ENCODE measurements at regions not wholly inside any gene's neighbourhood (a gene's known extent, or its start where the extent isn't known, plus 50 kb on each side); places are given as distances from the start of the nearest gene placed in this dataset.
"Not testable (repeated sequence)": the region's sequence is repeated elsewhere in the genome, so short reads cannot be mapped to it uniquely, and the experiment has no call there.

- H3K36me3 ChIP-seq (ENCODE audit: low read depth, missing control alignments), result no peaks in the 10 kb centered on the region
- no peak for DNase-seq
- no peaks in the 10 kb centered on the region for H3K27me3 ChIP-seq
- 81 to 84% methylated on average over 2 of the region's 2 CpGs for WGBS, 2 donors
- H3K9me3 ChIP-seq, result no peaks in the 10 kb centered on the region
- H3K27ac ChIP-seq, result no peak overlapping the region
- H3K4me1 ChIP-seq, result no peaks in the 10 kb centered on the region
- H3K4me3 ChIP-seq, result no peak overlapping the region
- TF ChIP-seq CTCF (IDR thresholded peaks at IDR 0.05) (no peak), POLR2A (IDR thresholded peaks at IDR 0.05) (no peak)
- intact Hi-C loops (cut with DNase I; ENCODE audit: low total_unique reads), result no loop called here
These were observed 864.1 kb downstream of the PCDH17 start for GRCh38 chr13:58495668-58496067.

GRCh38 chr13:58500938-58501337 is 869.4 kb downstream of the PCDH17 start:
- Histone ChIP-seq H3K36me3 (ENCODE audit: low read depth, missing control alignments) (no peaks in the 10 kb centered on the region), H3K27ac (no peak overlapping the region), H3K4me1 (no peaks in the 10 kb centered on the region), H3K4me3 (no peak overlapping the region), H3K27me3 (no peaks in the 10 kb centered on the region), H3K9me3 (no peaks in the 10 kb centered on the region)
- 23 to 40% methylated on average over 1 of the region's 1 CpG for WGBS, 2 donors
- no peak for DNase-seq
- intact Hi-C loops (cut with DNase I; ENCODE audit: low total_unique reads), result no loop called here
- TF ChIP-seq CTCF (IDR thresholded peaks at IDR 0.05) (no peak), POLR2A (IDR thresholded peaks at IDR 0.05) (no peak)

- H3K27ac ChIP-seq; H3K27me3 ChIP-seq; H3K4me1 ChIP-seq; H3K9me3 ChIP-seq; H3K36me3 ChIP-seq (ENCODE audit: low read depth, missing control alignments); H3K4me3 ChIP-seq; intact Hi-C loops (cut with DNase I; ENCODE audit: low total_unique reads); DNase-seq: not testable (repeated sequence)
- WGBS, 2 donors, result 94 to 100% methylated on average over 1 to 17 of the region's 21 CpGs
These were observed 872.7 kb downstream of the PCDH17 start for GRCh38 chr13:58504202-58504700.

- H3K4me3 ChIP-seq; H3K4me1 ChIP-seq; DNase-seq; H3K36me3 ChIP-seq (ENCODE audit: low read depth, missing control alignments); H3K27ac ChIP-seq; intact Hi-C loops (cut with DNase I; ENCODE audit: low total_unique reads); H3K27me3 ChIP-seq; H3K9me3 ChIP-seq: not testable (repeated sequence)
- WGBS, 2 donors, result 97% methylated on average over 22 of the region's 22 CpGs; no CpG with 5 or more reads in 1 of the 2 donors
These were observed 873.8 kb downstream of the PCDH17 start for GRCh38 chr13:58505262-58505920.

GRCh38 chr13:58528351-58528750 is 896.8 kb downstream of the PCDH17 start:
- 56 to 76% methylated on average over 14 of the region's 14 CpGs for WGBS, 2 donors

More at GRCh38 chr13:58528351-58528750, 896.8 kb downstream of the PCDH17 start:
- TF ChIP-seq POLR2A (IDR thresholded peaks at IDR 0.05), result no peak
- no peak for TF ChIP-seq CTCF (IDR thresholded peaks at IDR 0.05)
- Histone ChIP-seq H3K36me3 (ENCODE audit: low read depth, missing control alignments) (no peaks in the 10 kb centered on the region), H3K27me3 (no peaks in the 10 kb centered on the region), H3K27ac (no peak overlapping the region), H3K4me1 (no peaks in the 10 kb centered on the region), H3K4me3 (no peak overlapping the region), H3K9me3 (no peaks in the 10 kb centered on the region)
- no peak for DNase-seq
- intact Hi-C loops (cut with DNase I; ENCODE audit: low total_unique reads), result no loop called here
